ENCODE measurements at regions not wholly inside any gene's neighbourhood (a gene's known extent, or its start where the extent isn't known, plus 50 kb on each side); places are given as distances from the start of the nearest gene placed in this dataset.

- Histone ChIP-seq H3K56ac (replicated peaks; ENCODE audit: insufficient read length, low read depth, low read length) (no peak overlapping the region), H2BK5ac (ENCODE audit: low read depth, low read length) (no peak overlapping the region), H3K79me1 (ENCODE audit: low read depth, low read length) (no peaks in the 10 kb centered on the region), H3K36me3 (ENCODE audit: control insufficient read depth in 2 of 4, insufficient read depth in 4 of 4, low read length in 3 of 4) (no peaks in the 10 kb centered on the region), H2AFZ (ENCODE audit: low read length) (no peak overlapping the region), H2BK20ac (ENCODE audit: low read length) (no peak overlapping the region; the same call in 1 of the 2 replicates), H4K5ac (ENCODE audit: insufficient read length, low read depth, low read length) (no peak overlapping the region), H3K4ac (replicated peaks; ENCODE audit: insufficient read length, low read depth, low read length) (no peak overlapping the region), H3K9me3 (ENCODE audit: insufficient read depth in 2 of 2, low read depth in 1 of 2, low read length in 1 of 2) (no peaks in the 10 kb centered on the region), H3K4me2 (ENCODE audit: insufficient read depth in 1 of 2, low read depth in 2 of 2, low read length in 2 of 2) (no peak overlapping the region), H3K79me2 (ENCODE audit: control insufficient read depth in 1 of 2, insufficient read depth in 2 of 2, low read length in 2 of 2) (no peaks in the 10 kb centered on the region), H3K14ac (ENCODE audit: insufficient read length) (no peak overlapping the region), H3K4me1 (replicated peaks in 1 of 4; ENCODE audit: control insufficient read depth in 3 of 4, insufficient read depth in 4 of 4, low read length in 3 of 4) (peaks cover 0 to 3% (median 0%) of the 10 kb centered on the region in 4 experiments; a peak in 1 of 7 replicates), H3K9ac (replicated peaks in 1 of 4; ENCODE audit: extremely low read depth in 1 of 4, low read depth in 3 of 4, low read length in 3 of 4) (no peak overlapping the region), H2BK12ac (ENCODE audit: low read depth, low read length) (no peak overlapping the region), H2BK15ac (ENCODE audit: low read length) (no peak overlapping the region), H2AK5ac (ENCODE audit: low read depth, low read length) (no peak overlapping the region), H3K23ac (ENCODE audit: insufficient read length) (no peak overlapping the region), H4K91ac (replicated peaks; ENCODE audit: insufficient read length, low read length) (no peak overlapping the region), H4K8ac (ENCODE audit: extremely low read depth, insufficient read depth, low read length) (no peak overlapping the region), H3K27ac (ENCODE audit: low read depth, low read length) (no peak overlapping the region), H2BK120ac (replicated peaks; ENCODE audit: low read depth, low read length) (no peak overlapping the region), H4K20me1 (replicated peaks in 1 of 2; ENCODE audit: control insufficient read depth in 1 of 2, insufficient read depth in 2 of 2, low read length in 2 of 2) (no peaks in the 10 kb centered on the region), H3K18ac (ENCODE audit: extremely low read depth, low read length) (no peak overlapping the region), H3K23me2 (ENCODE audit: low read depth, low read length) (no peaks in the 10 kb centered on the region), H3K27me3 (replicated peaks in 1 of 4; ENCODE audit: control insufficient read depth in 3 of 4, extremely low read depth in 1 of 4, insufficient read depth in 3 of 4, low read length in 3 of 4) (peaks cover 0 to 2% (median 0%) of the 10 kb centered on the region in 4 experiments; a peak in 1 of 7 replicates), H3K4me3 (ENCODE audit: extremely low read depth in 1 of 4, insufficient read depth in 2 of 4, low read depth in 3 of 4, low read length in 4 of 4) (no peak overlapping the region)
- ChIA-PET POLR2A (ENCODE audit: partially characterized antibody) (no interaction called here), CTCF (ENCODE audit: partially characterized antibody) (interaction anchor here (0.7 to 2.2 kb wide), 25 partner anchors 9 to 274 kb away, joined by 3 to 29 read pairs (median 4); no protein-coding TSS in a partner anchor)
- FAIRE-seq (peak; percentile 88), DNase-seq (ENCODE audit: low read depth in 1 of 2, low spot score in 2 of 2) (no peak)
- WGBS, 2 experiments (ENCODE audit: extremely low coverage in 1 of 2, insufficient coverage in 1 of 2, insufficient read length in 1 of 2, insufficient replicate concordance in 2 of 2, low coverage in 1 of 2, low lambda C conversion rate in 2 of 2, missing lambda C conversion rate in 1 of 2): 40% methylated on average over 8 of the region's 8 CpGs; no CpG with 5 or more reads in 1 of the 2 experiments
- no peak for TF ChIP-seq FOSL1 (IDR thresholded peaks at IDR 0.05; ENCODE audit: insufficient read depth, low read depth, low read length)
- TF ChIP-seq POU5F1 (IDR thresholded peaks at IDR 0.05; ENCODE audit: low read depth, low read length): no peak
- no peak for TF ChIP-seq SIN3A (conservative IDR thresholded peaks at IDR 0.05 in 1 of 2, IDR thresholded peaks at IDR 0.05 in 1 of 2; ENCODE audit: low read depth in 1 of 2, low read length in 2 of 2)
- TF ChIP-seq TBP (IDR thresholded peaks at IDR 0.05; ENCODE audit: low read depth, low read length): no peak
- TF ChIP-seq RAD21 (IDR thresholded peaks at IDR 0.05 in 1 of 2, conservative IDR thresholded peaks at IDR 0.05 in 1 of 2; ENCODE audit: low read depth in 2 of 2, low read length in 2 of 2): peak; percentile 89 to 91
- TF ChIP-seq BRCA1 (IDR thresholded peaks at IDR 0.05; ENCODE audit: low read depth, low read length): no peak
- TF ChIP-seq KDM1A (IDR thresholded peaks at IDR 0.05; ENCODE audit: borderline replicate concordance, low read length): no peak
- TF ChIP-seq, protein P1, sequence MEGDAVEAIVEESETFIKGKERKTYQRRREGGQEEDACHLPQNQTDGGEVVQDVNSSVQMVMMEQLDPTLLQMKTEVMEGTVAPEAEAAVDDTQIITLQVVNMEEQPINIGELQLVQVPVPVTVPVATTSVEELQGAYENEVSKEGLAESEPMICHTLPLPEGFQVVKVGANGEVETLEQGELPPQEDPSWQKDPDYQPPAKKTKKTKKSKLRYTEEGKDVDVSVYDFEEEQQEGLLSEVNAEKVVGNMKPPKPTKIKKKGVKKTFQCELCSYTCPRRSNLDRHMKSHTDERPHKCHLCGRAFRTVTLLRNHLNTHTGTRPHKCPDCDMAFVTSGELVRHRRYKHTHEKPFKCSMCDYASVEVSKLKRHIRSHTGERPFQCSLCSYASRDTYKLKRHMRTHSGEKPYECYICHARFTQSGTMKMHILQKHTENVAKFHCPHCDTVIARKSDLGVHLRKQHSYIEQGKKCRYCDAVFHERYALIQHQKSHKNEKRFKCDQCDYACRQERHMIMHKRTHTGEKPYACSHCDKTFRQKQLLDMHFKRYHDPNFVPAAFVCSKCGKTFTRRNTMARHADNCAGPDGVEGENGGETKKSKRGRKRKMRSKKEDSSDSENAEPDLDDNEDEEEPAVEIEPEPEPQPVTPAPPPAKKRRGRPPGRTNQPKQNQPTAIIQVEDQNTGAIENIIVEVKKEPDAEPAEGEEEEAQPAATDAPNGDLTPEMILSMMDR (IDR thresholded peaks at IDR 0.05; ENCODE audit: control extremely low read depth in 1 of 3, insufficient read depth in 1 of 3, low read depth in 1 of 3, low read length in 3 of 3): peak in 2 of 3 experiments; percentile 50 to 59; a peak in 2 of 4 replicates
These were observed 55.8 kb upstream of the CDCA7L start for GRCh38 chr7:22001345-22002004.

All from H1 (cell line).